ENCODE measurements at regions not wholly inside any gene's neighbourhood (a gene's known extent, or its start where the extent isn't known, plus 50 kb on each side); places are given as distances from the start of the nearest gene placed in this dataset.
"Not testable (repeated sequence)": the region's sequence is repeated elsewhere in the genome, so short reads cannot be mapped to it uniquely, and the experiment has no call there.

GRCh38 chr9:108049026-108049607, 559.5 kb upstream of the KLF4 start:
- no peak for DNase-seq

GRCh38 chr9:108048406-108049025, 558.9 kb upstream of the KLF4 start:
- DNase-seq = no peak

- not testable (repeated sequence) for DNase-seq
Measured at GRCh38 chr9:108047777-108048176, 558.2 kb upstream of the KLF4 start.

- DNase-seq = no peak
Measured at GRCh38 chr9:108047264-108047663, 557.7 kb upstream of the KLF4 start.

GRCh38 chr9:108045851-108046250, 556.3 kb upstream of the KLF4 start:
- DNase-seq = no peak

GRCh38 chr9:108043585-108043984, 554.0 kb upstream of the KLF4 start:
- no peak for DNase-seq

GRCh38 chr9:108041551-108041950, 552.0 kb upstream of the KLF4 start:
- DNase-seq = no peak

GRCh38 chr9:108040783-108041182, 551.2 kb upstream of the KLF4 start:
- DNase-seq = no peak

- no peak for DNase-seq
Measured at GRCh38 chr9:108039493-108039892, 549.9 kb upstream of the KLF4 start.

GRCh38 chr9:108039012-108039411, 549.4 kb upstream of the KLF4 start:
- no peak for DNase-seq

- no peak for DNase-seq
Measured at GRCh38 chr9:108035487-108035886, 545.9 kb upstream of the KLF4 start.

GRCh38 chr9:108033976-108034964, 544.7 kb upstream of the KLF4 start:
- DNase-seq = no peak

- not testable (repeated sequence) for DNase-seq
Measured at GRCh38 chr9:108032079-108032478, 542.5 kb upstream of the KLF4 start.

GRCh38 chr9:108031221-108031620, 541.7 kb upstream of the KLF4 start:
- DNase-seq = not testable (repeated sequence)

GRCh38 chr9:108026718-108027117, 537.1 kb upstream of the KLF4 start:
- DNase-seq = not testable (repeated sequence)

- no peak for DNase-seq
Measured at GRCh38 chr9:108024604-108025003, 535.0 kb upstream of the KLF4 start.

GRCh38 chr9:108022246-108022935, 532.8 kb upstream of the KLF4 start:
- DNase-seq = no peak

GRCh38 chr9:108021096-108021710, 531.6 kb upstream of the KLF4 start:
- DNase-seq = no peak

GRCh38 chr9:108019821-108020220, 530.3 kb upstream of the KLF4 start:
- DNase-seq = no peak

- no peak for DNase-seq
Measured at GRCh38 chr9:108017671-108018070, 528.1 kb upstream of the KLF4 start.

- DNase-seq = no peak
Measured at GRCh38 chr9:108016446-108016845, 526.9 kb upstream of the KLF4 start.

GRCh38 chr9:108015690-108016089, 526.1 kb upstream of the KLF4 start:
- no peak for DNase-seq

- no peak for DNase-seq
Measured at GRCh38 chr9:108014353-108014752, 524.8 kb upstream of the KLF4 start.

Measured in activated CD4-positive, alpha-beta T cell treated with anti-CD3 and anti-CD28 coated beads, Interleukin-2, amount 50 U/mL, for 16 hours (primary cell).